Liver (tissue), 8 donors: ENCODE measurements at regions not wholly inside any gene's neighbourhood (a gene's known extent, or its start where the extent isn't known, plus 50 kb on each side); places are given as distances from the start of the nearest gene placed in this dataset.

Experiments
- DNase-seq: peaks from one replicate; pipeline ENCODE4 v3.0.0-alpha.2; 2017; ENCODE audit warnings: low spot score
- H3K27ac ChIP-seq, 2 donors: one replicate each; pipeline ENCODE4 v1.7.0; 2013; ENCODE audit warnings: inconsistent platforms in 2 of 2, low read length in 2 of 2, control low read depth in 1 of 2, low read depth in 1 of 2, mild to moderate bottlenecking in 1 of 2
- H3K27me3 ChIP-seq, 4 donors: one replicate each; pipeline versions ENCODE4 v1.6.1 to v1.7.0; 2013; ENCODE audit warnings: low read length in 3 of 4, inconsistent platforms in 1 of 4, mild to moderate bottlenecking in 1 of 4, moderate library complexity in 1 of 4; ENCODE audit not compliant: control insufficient read depth in 4 of 4, insufficient read depth in 4 of 4
- H3K36me3 ChIP-seq, 4 donors: one replicate each; pipeline versions ENCODE4 v1.6.1 to v1.7.0; 2013; ENCODE audit warnings: low read length in 3 of 4, mild to moderate bottlenecking in 3 of 4, low read depth in 1 of 4, moderate library complexity in 1 of 4; ENCODE audit not compliant: control insufficient read depth in 4 of 4, insufficient read depth in 3 of 4
- H3K4me1 ChIP-seq, 4 donors: one replicate each; pipeline versions ENCODE4 v1.6.1 to v1.7.0; 2013; ENCODE audit warnings: low read length in 3 of 4, mild to moderate bottlenecking in 3 of 4, moderate library complexity in 1 of 4; ENCODE audit not compliant: control insufficient read depth in 4 of 4, insufficient read depth in 4 of 4
- H3K4me3 ChIP-seq, 3 donors: one replicate each; pipeline versions ENCODE4 v1.6.1 to v1.7.0; 2013; ENCODE audit warnings: low read length in 3 of 3, control low read depth in 1 of 3, low read depth in 1 of 3, mild to moderate bottlenecking in 1 of 3
- H3K9ac ChIP-seq, 2 donors: one replicate each; pipeline ENCODE4 v1.7.0; 2013; ENCODE audit warnings: low read length in 2 of 2, mild to moderate bottlenecking in 2 of 2, moderate library complexity in 2 of 2, control low read depth in 1 of 2, low read depth in 1 of 2
- H3K9me3 ChIP-seq, 4 donors: one replicate each; pipeline versions ENCODE4 v1.6.1 to v1.7.0; 2013; ENCODE audit warnings: low read length in 3 of 4; ENCODE audit not compliant: control insufficient read depth in 4 of 4
- ATF3 ChIP-seq: IDR thresholded peaks from 2 replicates; pipeline ENCODE4 v1.6.1; 2016; ENCODE audit warnings: antibody characterized with exemption
- EGR1 ChIP-seq, 2 donors: IDR thresholded peaks; 2 replicates each; pipeline ENCODE4 v1.6.1; 2016 to 2018; ENCODE audit warnings: antibody characterized with exemption in 2 of 2, low read depth in 2 of 2
- FOXA1 ChIP-seq: IDR thresholded peaks from 2 replicates; pipeline ENCODE4 v1.6.1; 2016; ENCODE audit warnings: antibody characterized with exemption
- FOXA2 ChIP-seq: IDR thresholded peaks from 2 replicates; pipeline ENCODE4 v1.6.1; 2016; ENCODE audit warnings: antibody characterized with exemption
- GABPA ChIP-seq, 2 donors: IDR thresholded peaks in 1 of 2; conservative IDR thresholded peaks in 1 of 2; 2 replicates each; pipeline ENCODE4 v1.6.1; 2016; ENCODE audit warnings: antibody characterized with exemption in 2 of 2, mild to moderate bottlenecking in 1 of 2, moderate library complexity in 1 of 2
- HNF4A ChIP-seq, 2 donors: conservative IDR thresholded peaks; 2 replicates each; pipeline ENCODE4 v1.6.1; 2016; ENCODE audit warnings: antibody characterized with exemption in 2 of 2, mild to moderate bottlenecking in 2 of 2
- HNF4G ChIP-seq: IDR thresholded peaks from 2 replicates; pipeline ENCODE4 v1.6.1; 2016; ENCODE audit warnings: antibody characterized with exemption
- JUND ChIP-seq, 2 donors: IDR thresholded peaks; 2 replicates each; pipeline ENCODE4 v1.6.1; 2016; ENCODE audit warnings: antibody characterized with exemption in 2 of 2
- MAX ChIP-seq: IDR thresholded peaks from 2 replicates; pipeline ENCODE4 v1.6.1; 2016; ENCODE audit warnings: antibody characterized with exemption
- NR2F2 ChIP-seq: IDR thresholded peaks from 2 replicates; pipeline ENCODE4 v1.6.1; 2016; ENCODE audit warnings: antibody characterized with exemption
- RAD21 ChIP-seq, 2 donors: IDR thresholded peaks; 2 replicates each; pipeline ENCODE4 v1.6.1; 2016; ENCODE audit warnings: antibody characterized with exemption in 2 of 2, mild to moderate bottlenecking in 2 of 2
- REST ChIP-seq: IDR thresholded peaks from 2 replicates; pipeline ENCODE4 v1.6.1; 2016; ENCODE audit warnings: antibody characterized with exemption, mild to moderate bottlenecking
- RXRA ChIP-seq, 2 donors: IDR thresholded peaks; 2 replicates each; pipeline ENCODE4 v1.6.1; 2017 to 2018; ENCODE audit warnings: antibody characterized with exemption in 2 of 2, mild to moderate bottlenecking in 1 of 2
- SP1 ChIP-seq: IDR thresholded peaks from 2 replicates; pipeline ENCODE4 v1.6.1; 2018; ENCODE audit warnings: antibody characterized with exemption, mild to moderate bottlenecking
- TAF1 ChIP-seq: conservative IDR thresholded peaks from 2 replicates; pipeline ENCODE4 v1.6.1; 2016; ENCODE audit warnings: antibody characterized with exemption, mild to moderate bottlenecking
- YY1 ChIP-seq: IDR thresholded peaks from 2 replicates; pipeline ENCODE4 v1.6.1; 2016; ENCODE audit warnings: antibody characterized with exemption, mild to moderate bottlenecking
- ZBTB33 ChIP-seq: IDR thresholded peaks from 2 replicates; pipeline ENCODE4 v1.6.1; 2016; ENCODE audit warnings: antibody characterized with exemption
- WGBS: extraction: QIAGEN DNeasy Blood & Tissue Kit; methylation state at CpG from one replicate; pipeline ENCODE4 v1.1.7; 2013; 5-methylcytosine and 5-hydroxymethylcytosine counted together
- TF ChIP-seq, protein P1 (sequence below): fragments of 150-350 bp; IDR thresholded peaks from 2 replicates; pipeline ENCODE4 v1.5.1; 2017; ENCODE audit warnings: improper control_type of control experiment, low read depth, low read length; ENCODE audit not compliant: missing input control
- donor health status: healthy.
- donor health status: healthy.
- donor health status: healthy.
- donor health status: healthy.
- donor health status: healthy.

DNA sequence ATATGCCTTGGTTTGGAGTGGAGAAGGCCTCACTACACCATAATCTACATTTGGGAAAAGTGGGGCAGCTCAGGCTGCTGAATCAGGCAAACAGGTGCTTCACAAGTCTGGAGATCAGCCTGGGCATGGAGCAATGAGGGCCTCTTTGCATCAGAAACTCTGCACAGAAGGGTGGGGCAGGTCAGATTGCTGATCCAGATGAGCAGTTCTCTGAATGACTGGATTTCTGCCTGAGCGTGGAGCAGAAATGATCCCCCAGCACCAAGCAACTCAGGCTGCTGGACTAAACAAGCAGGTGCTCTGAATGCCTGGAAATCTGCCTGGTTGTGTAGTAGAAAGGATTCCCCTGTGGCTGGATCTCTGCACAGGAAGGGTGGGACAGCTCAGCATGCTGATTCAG, 605.3 kb upstream of the ZNF804A start:
- no peak for TF ChIP-seq ATF3
- TF ChIP-seq EGR1 (IDR thresholded peaks at IDR 0.05; ENCODE audit: low read depth in 2 of 2): no peak
- TF ChIP-seq, protein P1, sequence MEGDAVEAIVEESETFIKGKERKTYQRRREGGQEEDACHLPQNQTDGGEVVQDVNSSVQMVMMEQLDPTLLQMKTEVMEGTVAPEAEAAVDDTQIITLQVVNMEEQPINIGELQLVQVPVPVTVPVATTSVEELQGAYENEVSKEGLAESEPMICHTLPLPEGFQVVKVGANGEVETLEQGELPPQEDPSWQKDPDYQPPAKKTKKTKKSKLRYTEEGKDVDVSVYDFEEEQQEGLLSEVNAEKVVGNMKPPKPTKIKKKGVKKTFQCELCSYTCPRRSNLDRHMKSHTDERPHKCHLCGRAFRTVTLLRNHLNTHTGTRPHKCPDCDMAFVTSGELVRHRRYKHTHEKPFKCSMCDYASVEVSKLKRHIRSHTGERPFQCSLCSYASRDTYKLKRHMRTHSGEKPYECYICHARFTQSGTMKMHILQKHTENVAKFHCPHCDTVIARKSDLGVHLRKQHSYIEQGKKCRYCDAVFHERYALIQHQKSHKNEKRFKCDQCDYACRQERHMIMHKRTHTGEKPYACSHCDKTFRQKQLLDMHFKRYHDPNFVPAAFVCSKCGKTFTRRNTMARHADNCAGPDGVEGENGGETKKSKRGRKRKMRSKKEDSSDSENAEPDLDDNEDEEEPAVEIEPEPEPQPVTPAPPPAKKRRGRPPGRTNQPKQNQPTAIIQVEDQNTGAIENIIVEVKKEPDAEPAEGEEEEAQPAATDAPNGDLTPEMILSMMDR: no peak
- no peak for TF ChIP-seq MAX
- TF ChIP-seq FOXA2: no peak
- TF ChIP-seq RAD21 (IDR thresholded peaks at IDR 0.05): no peak
- TF ChIP-seq ZBTB33: no peak
- TF ChIP-seq HNF4A (conservative IDR thresholded peaks at IDR 0.05): no peak
- no peak for TF ChIP-seq NR2F2
- no peak for TF ChIP-seq SP1
- no peak for TF ChIP-seq YY1
- TF ChIP-seq FOXA1: no peak
- TF ChIP-seq REST: no peak
- TF ChIP-seq GABPA (IDR thresholded peaks at IDR 0.05 in 1 of 2, conservative IDR thresholded peaks at IDR 0.05 in 1 of 2): no peak
- Histone ChIP-seq H3K9ac (no peak overlapping the region), H3K4me1 (no peaks in the 10 kb centered on the region), H3K36me3 (no peaks in the 10 kb centered on the region), H3K27ac (no peak overlapping the region), H3K4me3 (no peak overlapping the region), H3K9me3 (no peaks in the 10 kb centered on the region), H3K27me3 (no peaks in the 10 kb centered on the region)
- 70% methylated on average over 1 of the region's 1 CpG for WGBS
- no peak for DNase-seq

DNA sequence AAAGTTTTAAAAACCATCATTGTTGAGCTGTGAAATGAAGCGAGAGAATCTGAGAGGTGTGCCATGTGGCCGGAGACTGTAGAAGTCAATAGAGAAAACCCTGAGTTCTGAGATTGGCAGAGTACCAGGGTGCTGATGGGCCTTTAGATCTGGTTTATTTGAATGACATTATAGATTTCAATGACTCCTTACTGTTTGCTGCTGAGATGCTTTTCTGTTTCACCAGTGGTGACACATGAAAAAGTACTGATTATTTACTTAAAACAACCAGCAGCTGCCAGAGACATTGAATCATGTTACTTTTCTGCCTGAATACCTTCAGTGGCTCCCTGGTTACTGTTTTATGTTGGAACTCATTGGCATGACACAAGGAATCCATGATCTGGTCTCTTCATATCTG, 602.7 kb upstream of the ZNF804A start:
- Histone ChIP-seq H3K4me3 (no peak overlapping the region), H3K9ac (no peak overlapping the region), H3K27ac (no peak overlapping the region), H3K27me3 (no peaks in the 10 kb centered on the region), H3K36me3 (no peaks in the 10 kb centered on the region), H3K9me3 (no peaks in the 10 kb centered on the region), H3K4me1 (no peaks in the 10 kb centered on the region)
- WGBS: 96% methylated on average over 2 of the region's 2 CpGs
- no peak for TF ChIP-seq SP1
- no peak for TF ChIP-seq YY1
- TF ChIP-seq RAD21 (IDR thresholded peaks at IDR 0.05): no peak
- no peak for TF ChIP-seq RXRA (IDR thresholded peaks at IDR 0.05)
- TF ChIP-seq HNF4G: no peak
- TF ChIP-seq MAX: no peak
- TF ChIP-seq JUND (IDR thresholded peaks at IDR 0.05): no peak
- TF ChIP-seq FOXA2: no peak
- TF ChIP-seq EGR1 (IDR thresholded peaks at IDR 0.05; ENCODE audit: low read depth in 2 of 2): no peak
- TF ChIP-seq, protein P1: no peak
- TF ChIP-seq ZBTB33: no peak
- no peak for TF ChIP-seq TAF1
- TF ChIP-seq ATF3: no peak
- TF ChIP-seq GABPA (IDR thresholded peaks at IDR 0.05 in 1 of 2, conservative IDR thresholded peaks at IDR 0.05 in 1 of 2): no peak
- TF ChIP-seq HNF4A (conservative IDR thresholded peaks at IDR 0.05): no peak
- no peak for DNase-seq
